GM12875 (cell line): ENCODE measurements at regions not wholly inside any gene's neighbourhood (a gene's known extent, or its start where the extent isn't known, plus 50 kb on each side); places are given as distances from the start of the nearest gene placed in this dataset.
A peak's percentile ranks its signal among the peaks of the same experiment; 100 is the strongest.

ENCODE experiments used
- H3K4me3 ChIP-seq: one replicate; pipeline ENCODE4 v1.5.1; 2011; ENCODE audit warnings: low read depth, low read length, control low read depth
- TF ChIP-seq, protein P1 (sequence below): IDR thresholded peaks from 2 replicates; pipeline ENCODE4 v1.5.1; 2011; ENCODE audit warnings: low read depth, mild to moderate bottlenecking, control low read depth, inconsistent platforms, low read length, moderate library complexity, borderline replicate concordance; ENCODE audit not compliant: insufficient read depth

DNA sequence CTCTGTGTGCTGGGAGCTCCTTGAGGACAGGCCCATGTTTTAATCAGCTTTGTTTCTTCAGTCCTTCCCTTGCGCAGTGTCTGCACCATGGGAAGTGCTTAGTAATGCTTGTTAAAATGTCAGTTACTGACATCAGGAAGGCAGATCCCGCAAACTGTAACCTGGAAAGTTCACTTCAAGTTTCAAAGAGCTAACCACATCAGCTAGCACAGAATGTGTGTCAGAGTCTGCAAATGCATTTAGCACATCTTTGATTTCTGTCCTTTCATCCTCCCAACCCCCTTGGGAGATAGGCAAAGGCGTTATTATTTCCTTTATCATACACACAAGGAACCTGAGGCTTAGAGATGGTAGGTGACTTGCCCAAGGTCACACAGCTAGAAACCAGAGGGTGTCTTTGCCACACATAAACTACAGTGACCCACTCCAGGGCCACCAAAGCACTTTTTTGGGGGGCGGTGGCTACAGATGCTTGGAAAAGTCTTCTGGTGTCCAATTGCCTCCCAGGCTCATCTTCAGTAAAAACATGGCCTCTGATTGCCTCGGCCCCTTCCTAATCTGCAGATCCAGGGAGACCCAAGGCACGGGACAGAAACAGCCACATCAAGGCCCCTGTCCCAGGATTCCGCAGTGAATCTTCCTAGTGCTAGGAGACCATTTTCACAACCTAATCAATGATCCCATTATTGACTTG, 116.2 kb upstream of the GPR26 start:
- TF ChIP-seq, protein P1, sequence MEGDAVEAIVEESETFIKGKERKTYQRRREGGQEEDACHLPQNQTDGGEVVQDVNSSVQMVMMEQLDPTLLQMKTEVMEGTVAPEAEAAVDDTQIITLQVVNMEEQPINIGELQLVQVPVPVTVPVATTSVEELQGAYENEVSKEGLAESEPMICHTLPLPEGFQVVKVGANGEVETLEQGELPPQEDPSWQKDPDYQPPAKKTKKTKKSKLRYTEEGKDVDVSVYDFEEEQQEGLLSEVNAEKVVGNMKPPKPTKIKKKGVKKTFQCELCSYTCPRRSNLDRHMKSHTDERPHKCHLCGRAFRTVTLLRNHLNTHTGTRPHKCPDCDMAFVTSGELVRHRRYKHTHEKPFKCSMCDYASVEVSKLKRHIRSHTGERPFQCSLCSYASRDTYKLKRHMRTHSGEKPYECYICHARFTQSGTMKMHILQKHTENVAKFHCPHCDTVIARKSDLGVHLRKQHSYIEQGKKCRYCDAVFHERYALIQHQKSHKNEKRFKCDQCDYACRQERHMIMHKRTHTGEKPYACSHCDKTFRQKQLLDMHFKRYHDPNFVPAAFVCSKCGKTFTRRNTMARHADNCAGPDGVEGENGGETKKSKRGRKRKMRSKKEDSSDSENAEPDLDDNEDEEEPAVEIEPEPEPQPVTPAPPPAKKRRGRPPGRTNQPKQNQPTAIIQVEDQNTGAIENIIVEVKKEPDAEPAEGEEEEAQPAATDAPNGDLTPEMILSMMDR, result no peak
- no peak overlapping the region for H3K4me3 ChIP-seq

DNA sequence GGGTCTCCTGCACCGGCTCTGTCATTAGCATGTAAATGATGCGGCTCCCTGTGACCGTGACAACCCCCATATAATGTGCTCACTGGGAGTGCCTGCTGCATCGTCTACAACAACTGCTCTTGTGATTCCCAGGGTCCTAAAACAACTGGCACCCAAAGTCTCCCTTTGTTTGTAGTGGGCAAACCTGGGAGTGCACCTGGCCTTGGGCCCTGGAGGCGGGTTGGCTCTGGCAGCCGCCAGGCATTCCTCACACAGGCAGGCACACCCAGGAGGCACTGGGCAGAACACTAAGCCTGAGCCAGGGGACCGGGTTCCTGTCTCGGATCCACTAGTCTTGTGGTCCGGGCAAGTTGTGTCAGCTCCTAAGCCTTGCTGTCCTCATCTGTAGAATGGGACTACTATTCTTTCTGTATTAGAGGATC, 115.5 kb upstream of the GPR26 start:
- no peak overlapping the region for H3K4me3 ChIP-seq
- TF ChIP-seq, protein P1, result no peak

DNA sequence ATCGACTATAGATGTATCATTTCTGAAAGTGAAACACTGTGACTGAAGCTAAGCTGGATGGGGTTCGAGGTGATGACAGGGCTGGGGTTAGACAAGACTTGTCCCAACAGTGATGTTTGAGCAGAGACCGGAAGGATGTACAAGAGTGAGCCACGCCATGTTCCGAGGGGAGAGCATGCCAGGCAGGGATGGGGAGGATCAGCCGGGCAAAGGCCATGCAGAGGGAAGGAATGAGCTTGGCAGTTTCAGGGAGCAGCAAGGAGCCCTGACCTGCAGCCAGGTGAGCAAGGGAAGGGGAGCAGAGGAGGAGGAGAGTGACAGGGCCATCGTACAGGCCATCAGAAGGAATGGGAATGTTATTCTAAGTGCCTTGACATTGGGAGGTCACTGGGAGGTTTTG, 114.9 kb upstream of the GPR26 start:
- TF ChIP-seq, protein P1, result no peak

DNA sequence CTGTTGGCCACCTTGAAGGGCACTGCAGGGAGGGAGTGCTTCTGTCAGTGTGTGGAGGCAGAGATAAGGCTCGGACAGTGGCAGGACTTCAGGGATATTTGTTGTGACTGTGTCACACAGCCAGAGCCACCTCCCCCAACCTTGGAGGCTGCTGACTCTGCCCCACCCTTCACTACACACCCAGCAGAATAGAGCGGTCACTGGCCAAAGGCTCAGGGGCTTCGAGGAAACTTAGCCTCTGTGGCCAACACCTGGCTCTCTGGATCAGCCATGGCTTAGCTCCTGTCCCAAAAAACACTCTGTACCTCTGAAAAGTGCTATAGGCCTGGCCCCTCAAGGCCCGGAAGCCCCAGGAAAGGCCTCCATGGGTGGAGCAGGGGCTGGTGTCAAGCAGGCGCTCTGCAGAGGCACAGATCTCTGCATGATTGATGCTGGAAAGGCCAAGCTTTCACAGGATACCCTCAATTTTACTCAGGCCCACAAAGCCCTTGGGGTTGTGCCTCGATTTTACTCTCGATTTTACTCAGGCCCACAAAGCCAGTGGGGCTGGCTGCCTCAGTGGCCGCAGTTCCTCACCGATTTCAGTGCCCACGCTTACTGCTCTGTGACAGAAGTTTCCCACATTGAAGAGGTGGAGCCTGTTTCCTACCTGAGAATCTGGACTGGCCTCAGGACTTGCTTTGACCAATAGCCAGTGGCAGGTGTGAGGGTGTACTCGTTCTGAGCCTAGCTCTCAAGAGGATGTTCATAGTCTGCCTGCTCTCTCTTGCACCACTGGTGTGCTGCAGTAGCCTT, 113.2 kb upstream of the GPR26 start:
- TF ChIP-seq, protein P1, result no peak
- H3K4me3 ChIP-seq, result no peak overlapping the region

More for the DNA sequence above, 114.9 kb upstream of the GPR26 start:
- no peak overlapping the region for H3K4me3 ChIP-seq

DNA sequence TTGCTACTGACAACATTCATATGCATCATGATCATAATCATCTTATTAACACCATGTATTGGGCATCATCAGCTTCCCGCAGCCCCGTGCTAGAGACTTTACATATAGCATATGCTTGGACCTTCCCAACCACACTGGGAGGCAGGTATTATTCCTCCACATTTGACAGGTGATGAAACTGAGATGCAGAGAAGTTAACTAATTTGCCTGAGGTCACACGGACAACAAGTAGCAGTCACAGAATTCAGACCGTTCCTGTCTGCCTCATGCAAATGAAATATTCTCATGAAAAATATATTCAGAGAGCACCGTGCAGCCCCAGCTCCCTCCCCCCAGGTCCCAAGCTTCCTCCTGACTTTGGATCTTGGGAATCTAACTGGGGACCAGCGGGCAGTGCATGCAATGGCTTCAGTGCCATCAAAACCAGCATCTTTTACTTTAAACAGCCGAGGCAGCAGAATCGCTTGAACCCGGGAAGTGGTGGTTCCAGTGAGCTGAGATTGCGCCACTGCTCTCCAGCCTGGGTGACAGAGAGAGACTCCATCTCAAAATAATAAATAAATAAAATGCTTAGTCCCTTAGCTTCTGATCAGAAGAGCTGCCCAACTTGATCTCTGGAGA, 112.2 kb upstream of the GPR26 start:
- TF ChIP-seq, protein P1, result no peak
- peak overlapping the region; percentile 1 for H3K4me3 ChIP-seq

DNA sequence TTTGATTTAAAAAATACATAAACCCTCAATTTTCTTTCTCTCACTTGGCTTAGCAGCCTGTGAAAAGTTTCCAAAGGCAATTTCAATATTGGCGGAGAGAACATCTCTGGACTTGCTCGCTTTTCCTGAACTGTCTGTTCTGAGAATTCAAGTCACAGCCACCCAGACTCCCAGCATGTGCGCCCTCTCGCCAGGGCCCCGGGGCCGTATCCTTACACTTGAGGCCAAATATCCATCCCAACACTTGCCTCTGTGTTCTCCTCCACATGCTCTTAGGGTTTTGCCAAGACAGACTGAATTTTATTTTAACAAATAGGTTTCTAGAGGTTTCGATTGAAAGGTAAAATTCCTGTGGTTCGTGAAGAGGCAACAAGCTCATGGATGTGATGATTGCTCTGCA, 111.5 kb upstream of the GPR26 start:
- TF ChIP-seq, protein P1, result no peak

More for the DNA sequence above, 111.5 kb upstream of the GPR26 start:
- H3K4me3 ChIP-seq, result no peak overlapping the region
